ENCODE measurements at regions not wholly inside any gene's neighbourhood (a gene's known extent, or its start where the extent isn't known, plus 50 kb on each side); places are given as distances from the start of the nearest gene placed in this dataset.
A peak's percentile ranks its signal among the peaks of the same experiment; 100 is the strongest.

- Histone ChIP-seq H2AFZ (ENCODE audit: low read depth, low read length) (no peak overlapping the region), H3K9me2 (ENCODE audit: insufficient read depth, low read length) (no peaks in the 10 kb centered on the region)
- TF ChIP-seq EP300 (conservative IDR thresholded peaks at IDR 0.05; ENCODE audit: poor library complexity, severe bottlenecking) (no peak), MXI1 (conservative IDR thresholded peaks at IDR 0.05; ENCODE audit: poor library complexity, severe bottlenecking) (no peak), REST (IDR thresholded peaks at IDR 0.05; ENCODE audit: borderline replicate concordance) (no peak), CTCF (IDR thresholded peaks at IDR 0.05; ENCODE audit: poor library complexity, severe bottlenecking) (no peak), RAD21 (conservative IDR thresholded peaks at IDR 0.05) (no peak), EZH2 (IDR thresholded peaks at IDR 0.05; ENCODE audit: borderline replicate concordance, insufficient read depth, low read length, poor library complexity, severe bottlenecking) (no peak), POLR2AphosphoS5 (IDR thresholded peaks at IDR 0.05) (no peak), TAF1 (IDR thresholded peaks at IDR 0.05; ENCODE audit: low read depth) (no peak), SMC3 (conservative IDR thresholded peaks at IDR 0.05; ENCODE audit: poor library complexity) (no peak)
Observed at GRCh38 chr10:131685576-131685975, 215.2 kb upstream of the PPP2R2D start.

DNA sequence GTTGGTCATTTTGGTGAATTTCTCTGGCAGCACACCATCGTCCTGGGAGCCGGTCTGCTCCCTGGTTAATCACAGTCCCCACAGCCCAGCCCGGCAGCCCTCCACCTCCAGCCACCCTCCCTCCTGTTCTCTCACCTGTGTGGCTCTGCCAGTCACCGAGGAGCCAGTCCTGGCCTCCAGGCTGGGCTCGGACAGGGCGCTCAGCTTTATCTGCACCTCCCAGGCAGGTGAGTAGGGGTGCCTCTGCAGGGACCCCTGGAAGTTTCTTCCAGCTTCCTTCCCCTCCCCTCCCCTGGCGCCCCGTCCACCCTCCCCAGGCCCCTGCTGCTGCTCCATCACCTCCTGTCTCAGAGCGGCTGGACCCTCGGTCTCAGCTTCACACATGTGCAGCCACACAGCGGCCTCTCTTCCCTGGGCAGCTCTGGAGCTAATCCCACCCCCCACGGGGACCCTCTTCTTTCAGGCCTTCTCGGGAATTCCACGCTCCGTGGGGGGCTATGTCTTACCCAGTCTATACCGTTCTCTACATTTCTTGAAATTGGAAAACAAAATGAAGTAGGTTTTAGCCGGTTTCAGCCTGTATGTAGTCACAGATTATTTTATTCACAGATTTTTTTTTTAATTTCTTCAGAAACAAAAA, 213.9 kb upstream of the PPP2R2D start:
- H2AFZ ChIP-seq (ENCODE audit: low read depth, low read length), result no peak overlapping the region
- H3K4me2 ChIP-seq (ENCODE audit: low read length), result no peak overlapping the region
- H4K20me1 ChIP-seq (ENCODE audit: insufficient read depth), result no peaks in the 10 kb centered on the region
- no peak overlapping the region for H3K4me3 ChIP-seq (ENCODE audit: low read length)
- peak; percentile 63 for TF ChIP-seq REST (IDR thresholded peaks at IDR 0.05; ENCODE audit: borderline replicate concordance)
- no peak for TF ChIP-seq SMC3 (conservative IDR thresholded peaks at IDR 0.05; ENCODE audit: poor library complexity)
- no peaks in the 10 kb centered on the region for H3K9me2 ChIP-seq (ENCODE audit: insufficient read depth, low read length)
- peak overlapping the region; percentile 42 for H3K27ac ChIP-seq (ENCODE audit: low read length)
- no peaks in the 10 kb centered on the region for H3K79me2 ChIP-seq (replicated peaks; ENCODE audit: insufficient read depth, low read length)
- no peaks in the 10 kb centered on the region for H3F3A ChIP-seq (ENCODE audit: insufficient read depth, low read length, poor library complexity, severe bottlenecking)
- H3K9ac ChIP-seq (ENCODE audit: low read length), result no peak overlapping the region
- no peaks in the 10 kb centered on the region for H3K9me3 ChIP-seq (ENCODE audit: low read length)
- H3K27me3 ChIP-seq (ENCODE audit: insufficient read depth, low read depth, low read length), result no peaks in the 10 kb centered on the region
- H3K36me3 ChIP-seq (ENCODE audit: insufficient read depth, low read length), result no peaks in the 10 kb centered on the region

More at GRCh38 chr10:131685576-131685975, 215.2 kb upstream of the PPP2R2D start:
- Histone ChIP-seq H3K4me3 (ENCODE audit: low read length) (no peak overlapping the region), H3K9me3 (ENCODE audit: low read length) (no peaks in the 10 kb centered on the region), H4K20me1 (ENCODE audit: insufficient read depth) (no peaks in the 10 kb centered on the region), H3K27ac (ENCODE audit: low read length) (no peak overlapping the region), H3K36me3 (ENCODE audit: insufficient read depth, low read length) (no peaks in the 10 kb centered on the region), H3K4me2 (ENCODE audit: low read length) (no peak overlapping the region), H3K27me3 (ENCODE audit: insufficient read depth, low read depth, low read length) (no peaks in the 10 kb centered on the region), H3F3A (ENCODE audit: insufficient read depth, low read length, poor library complexity, severe bottlenecking) (no peaks in the 10 kb centered on the region), H3K79me2 (replicated peaks; ENCODE audit: insufficient read depth, low read length) (no peaks in the 10 kb centered on the region), H3K9ac (ENCODE audit: low read length) (no peak overlapping the region)
